ENCODE measurements at regions not wholly inside any gene's neighbourhood (a gene's known extent, or its start where the extent isn't known, plus 50 kb on each side); places are given as distances from the start of the nearest gene placed in this dataset.

- H3K27ac ChIP-seq (ENCODE audit: low read depth, low read length) = no peak overlapping the region
- H2AFZ ChIP-seq (ENCODE audit: low read depth, low read length, poor library complexity, severe bottlenecking) = no peak overlapping the region
- POLR2A ChIA-PET = no interaction called here
- H3K4me1 ChIP-seq (ENCODE audit: control insufficient read depth in 1 of 2, insufficient read depth in 2 of 2, low read length in 2 of 2) = no peaks in the 10 kb centered on the region
- BruUV-seq (replicated peaks) = no TSS peak
- RAD21 ChIA-PET (ENCODE audit: low non-redundant PET in 1 of 2, low total read pairs in 2 of 2, uncharacterized antibody in 2 of 2, unreplicated experiment in 2 of 2) = no interaction called here
- CTCF ChIA-PET = no interaction called here
- no peak overlapping the region for H3K9ac ChIP-seq (ENCODE audit: low read length)
- no peak overlapping the region for H3K4me2 ChIP-seq (ENCODE audit: low read length)
- DNase-seq (ENCODE audit: low read depth, low spot score) = no peak
- no peaks in the 10 kb centered on the region for H4K20me1 ChIP-seq (ENCODE audit: insufficient read depth)
- no peaks in the 10 kb centered on the region for H3K9me2 ChIP-seq (ENCODE audit: insufficient read depth)
- TF ChIP-seq SP1 (IDR thresholded peaks at IDR 0.05; ENCODE audit: low read depth) = no peak
- no peak for TF ChIP-seq YY1 (IDR thresholded peaks at IDR 0.05; ENCODE audit: extremely low read depth, insufficient replicate concordance, low read depth, low read length)
- no peak for TF ChIP-seq ATF3 (IDR thresholded peaks at IDR 0.05)
- TF ChIP-seq ZNF274 (IDR thresholded peaks at IDR 0.05; ENCODE audit: low read depth, low read length) = no peak
- TF ChIP-seq ZBTB33 (IDR thresholded peaks at IDR 0.05; ENCODE audit: extremely low read depth, insufficient replicate concordance, low read length) = no peak
- TF ChIP-seq SRF (IDR thresholded peaks at IDR 0.05; ENCODE audit: low read depth) = no peak
- no peak for TF ChIP-seq CEBPB (IDR thresholded peaks at IDR 0.05; ENCODE audit: low read depth)
- no peak for TF ChIP-seq POLR2AphosphoS5 (IDR thresholded peaks at IDR 0.05; ENCODE audit: low read depth, low read length)
- TF ChIP-seq FOSL1 (IDR thresholded peaks at IDR 0.05; ENCODE audit: low read depth) = no peak
- TF ChIP-seq ZFX (IDR thresholded peaks at IDR 0.05) = no peak
- TF ChIP-seq MAX (IDR thresholded peaks at IDR 0.05) = no peak
- no peak for TF ChIP-seq REST (IDR thresholded peaks at IDR 0.05; ENCODE audit: low read depth)
- no peak for TF ChIP-seq CTCF (IDR thresholded peaks at IDR 0.05 in 2 of 3, conservative IDR thresholded peaks at IDR 0.05 in 1 of 3; ENCODE audit: borderline replicate concordance in 1 of 3, insufficient read depth in 1 of 3, low read depth in 2 of 3, low read length in 2 of 3)
- H3K4me3 ChIP-seq (replicated peaks in 1 of 2; ENCODE audit: low read depth in 1 of 2, low read length in 2 of 2) = no peak overlapping the region
- no peaks in the 10 kb centered on the region for H3K79me2 ChIP-seq (ENCODE audit: insufficient read depth, low read length)
- H3K9me3 ChIP-seq (ENCODE audit: control insufficient read depth in 1 of 2, insufficient read depth in 1 of 2, low read depth in 1 of 2, low read length in 2 of 2) = no peaks in the 10 kb centered on the region
- H3K27me3 ChIP-seq (ENCODE audit: insufficient read depth, low read length) = no peaks in the 10 kb centered on the region
- H3K36me3 ChIP-seq (ENCODE audit: control insufficient read depth in 1 of 2, insufficient read depth in 2 of 2, low read length in 2 of 2) = no peaks in the 10 kb centered on the region
- ATAC-seq = no peak
- intact Hi-C loops (cut with micrococcal nuclease) = no loop called here
Observed at GRCh38 chr7:34307540-34307939, 350.5 kb upstream of the NPSR1 start.
